ENCODE measurements at regions not wholly inside any gene's neighbourhood (a gene's known extent, or its start where the extent isn't known, plus 50 kb on each side); places are given as distances from the start of the nearest gene placed in this dataset.

- H3K4me1 Mint-ChIP-seq, result no peaks in the 10 kb centered on the region
- H3K36me3 Mint-ChIP-seq (ENCODE audit: low read depth), result no peaks in the 10 kb centered on the region
- no peaks in the 10 kb centered on the region for H3K9me3 Mint-ChIP-seq
- H3K27me3 Mint-ChIP-seq, result peaks cover 14% of the 10 kb centered on the region
- POLR2A ChIA-PET, result no interaction called here
- no peak overlapping the region for H3K27ac Mint-ChIP-seq
- no peak overlapping the region for H3K4me3 Mint-ChIP-seq
- no peak for DNase-seq
- CTCF ChIA-PET, result interaction anchor here (0.6 to 1.7 kb wide), 3 partner anchors 10 to 58 kb away, joined by 3 to 7 read pairs (median 3); no protein-coding TSS in a partner anchor
Observed at GRCh38 chr12:4847713-4848112, 62.0 kb upstream of the KCNA1 start.

GRCh38 chr12:4849115-4849541 is 60.6 kb upstream of the KCNA1 start:
- Mint-ChIP-seq H3K4me1 (no peaks in the 10 kb centered on the region), H3K36me3 (ENCODE audit: low read depth) (no peaks in the 10 kb centered on the region), H3K27me3 (peaks cover 14% of the 10 kb centered on the region), H3K4me3 (no peak overlapping the region), H3K27ac (no peak overlapping the region), H3K9me3 (no peaks in the 10 kb centered on the region)
- no peak for DNase-seq
- POLR2A ChIA-PET, result no interaction called here
- CTCF ChIA-PET, result interaction anchor here (0.5 to 1.6 kb wide), 8 partner anchors 8 to 1011 kb away, joined by 3 to 6 read pairs (median 4); no protein-coding TSS in a partner anchor

- H3K36me3 Mint-ChIP-seq (ENCODE audit: low read depth), result no peaks in the 10 kb centered on the region
- H3K9me3 Mint-ChIP-seq, result no peaks in the 10 kb centered on the region
- peak overlapping the region; percentile 56 for H3K27ac Mint-ChIP-seq
- no peak overlapping the region for H3K4me3 Mint-ChIP-seq
- peaks cover 9% of the 10 kb centered on the region for H3K27me3 Mint-ChIP-seq
- H3K4me1 Mint-ChIP-seq, result no peaks in the 10 kb centered on the region
- CTCF ChIA-PET, result interaction anchor here (0.5 to 1.4 kb wide), 5 partner anchors 8 to 496 kb away, joined by 3 to 5 read pairs (median 4); no protein-coding TSS in a partner anchor
- POLR2A ChIA-PET, result no interaction called here
- no peak for DNase-seq
Observed at GRCh38 chr12:4849795-4850345, 59.8 kb upstream of the KCNA1 start.

GRCh38 chr12:4850857-4851380 is 58.8 kb upstream of the KCNA1 start:
- ChIA-PET POLR2A (no interaction called here), CTCF (no interaction called here)
- Mint-ChIP-seq H3K4me3 (no peak overlapping the region), H3K27ac (no peak overlapping the region), H3K9me3 (no peaks in the 10 kb centered on the region), H3K36me3 (ENCODE audit: low read depth) (no peaks in the 10 kb centered on the region), H3K27me3 (peaks cover 5% of the 10 kb centered on the region), H3K4me1 (peaks cover 6% of the 10 kb centered on the region)
- DNase-seq, result no peak

- Mint-ChIP-seq H3K9me3 (no peaks in the 10 kb centered on the region), H3K36me3 (ENCODE audit: low read depth) (no peaks in the 10 kb centered on the region), H3K4me1 (peaks cover 12% of the 10 kb centered on the region), H3K27ac (no peak overlapping the region), H3K4me3 (no peak overlapping the region), H3K27me3 (peaks cover 3% of the 10 kb centered on the region)
- DNase-seq, result no peak
- POLR2A ChIA-PET, result no interaction called here
- CTCF ChIA-PET, result no interaction called here
Observed at GRCh38 chr12:4852308-4852707, 57.4 kb upstream of the KCNA1 start.

- Mint-ChIP-seq H3K36me3 (ENCODE audit: low read depth) (no peaks in the 10 kb centered on the region), H3K4me3 (no peak overlapping the region), H3K4me1 (peaks cover 17% of the 10 kb centered on the region), H3K27ac (no peak overlapping the region), H3K9me3 (no peaks in the 10 kb centered on the region), H3K27me3 (peaks cover 7% of the 10 kb centered on the region)
- DNase-seq, result no peak
- ChIA-PET POLR2A (no interaction called here), CTCF (interaction anchor here (6.8 kb wide), 1 partner anchor 18 kb away, joined by 70 read pairs; no protein-coding TSS in a partner anchor)
Observed at GRCh38 chr12:4852911-4853310, 56.8 kb upstream of the KCNA1 start.

GRCh38 chr12:4855121-4855924 is 54.4 kb upstream of the KCNA1 start:
- H3K4me1 Mint-ChIP-seq, result peaks cover 20% of the 10 kb centered on the region
- DNase-seq, result peak; percentile 76
- no peaks in the 10 kb centered on the region for H3K9me3 Mint-ChIP-seq
- ChIA-PET POLR2A (no interaction called here), CTCF (interaction anchor here (0.6 to 6.8 kb wide), 11 partner anchors 13 to 206 kb away, joined by 3 to 70 read pairs (median 5); partner anchors contain the start of genes AKAP3, KCNA1 and NDUFA9)
- no peak overlapping the region for H3K27ac Mint-ChIP-seq
- peaks cover 28% of the 10 kb centered on the region for H3K27me3 Mint-ChIP-seq
- H3K4me3 Mint-ChIP-seq, result no peak overlapping the region
- H3K36me3 Mint-ChIP-seq (ENCODE audit: low read depth), result no peaks in the 10 kb centered on the region

- DNase-seq, result peak; percentile 14
- Mint-ChIP-seq H3K9me3 (no peaks in the 10 kb centered on the region), H3K36me3 (ENCODE audit: low read depth) (no peaks in the 10 kb centered on the region), H3K27ac (no peak overlapping the region), H3K4me3 (no peak overlapping the region), H3K4me1 (peaks cover 20% of the 10 kb centered on the region), H3K27me3 (peaks cover 28% of the 10 kb centered on the region)
- CTCF ChIA-PET, result interaction anchor here (0.6 to 6.8 kb wide), 9 partner anchors 8 to 887 kb away, joined by 3 to 70 read pairs (median 4); no protein-coding TSS in a partner anchor
- POLR2A ChIA-PET, result interaction anchor here (0.6 kb wide), 1 partner anchor 178 kb away, joined by 7 read pairs; no protein-coding TSS in a partner anchor
Observed at GRCh38 chr12:4856596-4856995, 53.1 kb upstream of the KCNA1 start.

GRCh38 chr12:4857472-4858291 is 52.0 kb upstream of the KCNA1 start:
- H3K27ac Mint-ChIP-seq, result no peak overlapping the region
- peak overlapping the region; percentile 34 for H3K4me3 Mint-ChIP-seq
- ChIA-PET CTCF (interaction anchor here (0.6 to 6.8 kb wide), 19 partner anchors 9 to 1950 kb away, joined by 3 to 70 read pairs (median 4); no protein-coding TSS in a partner anchor), POLR2A (no interaction called here)
- no peaks in the 10 kb centered on the region for H3K9me3 Mint-ChIP-seq
- no peaks in the 10 kb centered on the region for H3K36me3 Mint-ChIP-seq (ENCODE audit: low read depth)
- H3K27me3 Mint-ChIP-seq, result peaks cover 28% of the 10 kb centered on the region
- peaks cover 20% of the 10 kb centered on the region for H3K4me1 Mint-ChIP-seq
- peak; percentile 81 for DNase-seq

GRCh38 chr12:4858386-4858785 is 51.3 kb upstream of the KCNA1 start:
- Mint-ChIP-seq H3K4me1 (peaks cover 20% of the 10 kb centered on the region), H3K27me3 (peaks cover 31% of the 10 kb centered on the region), H3K36me3 (ENCODE audit: low read depth) (no peaks in the 10 kb centered on the region), H3K27ac (no peak overlapping the region), H3K4me3 (no peak overlapping the region), H3K9me3 (no peaks in the 10 kb centered on the region)
- ChIA-PET CTCF (interaction anchor here (0.6 to 6.8 kb wide), 13 partner anchors 9 to 1951 kb away, joined by 3 to 70 read pairs (median 3); no protein-coding TSS in a partner anchor), POLR2A (no interaction called here)
- no peak for DNase-seq

GRCh38 chr12:4859478-4860210 is 50.1 kb upstream of the KCNA1 start:
- ChIA-PET CTCF (interaction anchor here (2.5 to 6.8 kb wide), 2 partner anchors 8 to 25 kb away, joined by 8 to 70 read pairs; no protein-coding TSS in a partner anchor), POLR2A (no interaction called here)
- no peak overlapping the region for H3K4me3 Mint-ChIP-seq
- peaks cover 38% of the 10 kb centered on the region for H3K27me3 Mint-ChIP-seq
- no peaks in the 10 kb centered on the region for H3K36me3 Mint-ChIP-seq (ENCODE audit: low read depth)
- H3K9me3 Mint-ChIP-seq, result no peaks in the 10 kb centered on the region
- H3K27ac Mint-ChIP-seq, result no peak overlapping the region
- peaks cover 20% of the 10 kb centered on the region for H3K4me1 Mint-ChIP-seq
- no peak for DNase-seq
